Lower lobe of right lung (tissue), 2 donors: ENCODE measurements at regions not wholly inside any gene's neighbourhood (a gene's known extent, or its start where the extent isn't known, plus 50 kb on each side); places are given as distances from the start of the nearest gene placed in this dataset.

Experiments
- ATAC-seq, 2 donors: fragments of 200-7000 bp; cut with Tn5 transposase; one replicate each; pipeline ENCODE4 v1.9.1; 2020 to 2022; ENCODE audit warnings: mild to moderate bottlenecking in 2 of 2, moderate library complexity in 2 of 2
- DNase-seq: peaks from one replicate; pipeline ENCODE4 v3.0.0-alpha.2; 2020
- H3K27ac ChIP-seq: fragments of 200-600 bp; one replicate; pipeline ENCODE4 v1.8.0; 2022
- H3K27me3 ChIP-seq: fragments of 200-600 bp; one replicate; pipeline ENCODE4 v1.8.0; 2022; ENCODE audit warnings: low read depth
- H3K36me3 ChIP-seq: fragments of 200-600 bp; one replicate; pipeline ENCODE4 v1.8.0; 2022; ENCODE audit warnings: mild to moderate bottlenecking
- H3K4me1 ChIP-seq: fragments of 200-600 bp; one replicate; pipeline ENCODE4 v1.8.0; 2022
- H3K4me3 ChIP-seq: fragments of 200-600 bp; one replicate; pipeline ENCODE4 v1.8.0; 2022; ENCODE audit warnings: mild to moderate bottlenecking
- H3K9me3 ChIP-seq: fragments of 200-600 bp; one replicate; pipeline ENCODE4 v1.8.0; 2022
- CTCF ChIP-seq: fragments of 200-600 bp; IDR thresholded peaks from one replicate; pipeline ENCODE4 v1.8.0; 2022; ENCODE audit warnings: antibody characterized with exemption, mild to moderate bottlenecking
- intact Hi-C: fragments of 100-400 bp; cut with DNase I; formaldehyde crosslinking; loops from one replicate; pipeline ENCODE4 v1.11.0; 2022
- donor health status: DM: no; HTN: yes; CAD: no; lungs with severe emphysema.

GRCh38 chr4:28883211-28883610 lies 1837.0 kb upstream of the PCDH7 start:
- Histone ChIP-seq H3K27ac (no peak overlapping the region), H3K4me3 (no peak overlapping the region), H3K27me3 (no peaks in the 10 kb centered on the region), H3K4me1 (no peaks in the 10 kb centered on the region), H3K36me3 (no peaks in the 10 kb centered on the region), H3K9me3 (no peaks in the 10 kb centered on the region)
- no peak for TF ChIP-seq CTCF
- ATAC-seq: no peak
- no peak for DNase-seq
- intact Hi-C loops: no loop called here

GRCh38 chr4:28886934-28887333 lies 1833.2 kb upstream of the PCDH7 start:
- no peak for DNase-seq
- H3K27ac ChIP-seq: no peak overlapping the region
- H3K9me3 ChIP-seq: no peaks in the 10 kb centered on the region
- H3K36me3 ChIP-seq: no peaks in the 10 kb centered on the region
- TF ChIP-seq CTCF: no peak
- intact Hi-C loops: no loop called here
- no peaks in the 10 kb centered on the region for H3K27me3 ChIP-seq
- H3K4me1 ChIP-seq: no peaks in the 10 kb centered on the region
- H3K4me3 ChIP-seq: no peak overlapping the region
- no peak for ATAC-seq

- Histone ChIP-seq H3K9me3 (no peaks in the 10 kb centered on the region), H3K27ac (no peak overlapping the region), H3K27me3 (no peaks in the 10 kb centered on the region), H3K4me3 (no peak overlapping the region), H3K36me3 (no peaks in the 10 kb centered on the region), H3K4me1 (no peaks in the 10 kb centered on the region)
- DNase-seq (no peak), ATAC-seq (no peak)
- intact Hi-C loops: no loop called here
- no peak for TF ChIP-seq CTCF
Measured at GRCh38 chr4:28890949-28891775, 1829.0 kb upstream of the PCDH7 start.

- Histone ChIP-seq H3K9me3 (no peaks in the 10 kb centered on the region), H3K4me3 (no peak overlapping the region), H3K4me1 (no peaks in the 10 kb centered on the region), H3K36me3 (no peaks in the 10 kb centered on the region), H3K27me3 (no peaks in the 10 kb centered on the region), H3K27ac (no peak overlapping the region)
- DNase-seq (no peak), ATAC-seq (no peak)
- intact Hi-C loops: no loop called here
- TF ChIP-seq CTCF: no peak
Measured at GRCh38 chr4:28913466-28913865, 1806.7 kb upstream of the PCDH7 start.

- H3K27ac ChIP-seq: no peak overlapping the region
- no peaks in the 10 kb centered on the region for H3K9me3 ChIP-seq
- ATAC-seq (no peak), DNase-seq (no peak)
- H3K4me3 ChIP-seq: no peak overlapping the region
- intact Hi-C loops: no loop called here
- TF ChIP-seq CTCF: no peak
- H3K27me3 ChIP-seq: no peaks in the 10 kb centered on the region
- no peaks in the 10 kb centered on the region for H3K4me1 ChIP-seq
- no peaks in the 10 kb centered on the region for H3K36me3 ChIP-seq
Measured at GRCh38 chr4:28916585-28916984, 1803.6 kb upstream of the PCDH7 start.
